Upper lobe of left lung (tissue), 4 donors: ENCODE measurements at regions not wholly inside any gene's neighbourhood (a gene's known extent, or its start where the extent isn't known, plus 50 kb on each side); places are given as distances from the start of the nearest gene placed in this dataset.

ENCODE experiments used
- CTCF ChIP-seq, 6 experiments: fragments of 450-650 bp in 4 of 6; fragments of 200-600 bp in 2 of 6; sonication (generic) in 2 of 6; IDR thresholded peaks; one replicate each; pipeline ENCODE4 v1.5.1; 2016 to 2019; ENCODE audit warnings: antibody characterized with exemption in 6 of 6
- EP300 ChIP-seq, 4 donors: sonication (generic); formaldehyde crosslinking; IDR thresholded peaks; one replicate each; pipeline ENCODE4 v1.5.1; 2017; ENCODE audit warnings: antibody characterized with exemption in 4 of 4, control low read depth in 2 of 4
- POLR2A ChIP-seq, 4 donors: fragments of 450-650 bp; IDR thresholded peaks; one replicate each; pipeline ENCODE4 v1.5.1; 2016 to 2017; ENCODE audit warnings: antibody characterized with exemption in 4 of 4, mild to moderate bottlenecking in 2 of 4
- POLR2AphosphoS5 ChIP-seq, 2 donors: sonication (generic); formaldehyde crosslinking; IDR thresholded peaks; one replicate each; pipeline ENCODE4 v1.5.1; 2017; ENCODE audit warnings: antibody characterized with exemption in 2 of 2

GRCh38 chr14:51446771-51447170, 204.9 kb upstream of the FRMD6 start:
- TF ChIP-seq EP300 (IDR thresholded peaks at IDR 0.05) (no peak), POLR2A (IDR thresholded peaks at IDR 0.05) (no peak), POLR2AphosphoS5 (IDR thresholded peaks at IDR 0.05) (no peak), CTCF (IDR thresholded peaks at IDR 0.05) (no peak)
